Neural cell (in vitro differentiated cells): ENCODE measurements at regions not wholly inside any gene's neighbourhood (a gene's known extent, or its start where the extent isn't known, plus 50 kb on each side); places are given as distances from the start of the nearest gene placed in this dataset.

ENCODE experiments used
- H2AFZ ChIP-seq: fragments of 200-600, 300-800 bp; sonication (generic), shearing (Covaris generic); 2 replicates; pipeline ENCODE4 v1.6.0; 2014; ENCODE audit warnings: low read depth, mild to moderate bottlenecking, antibody characterized with exemption, low read length, moderate library complexity
- H3F3A ChIP-seq: fragments of 200-600 bp; shearing (Covaris generic); 2 replicates; pipeline ENCODE4 v1.6.1; 2016; ENCODE audit warnings: mild to moderate bottlenecking, moderate library complexity, mixed read lengths, antibody characterized with exemption, low read length; ENCODE audit not compliant: insufficient read depth, poor library complexity, severe bottlenecking
- H3K27ac ChIP-seq: fragments of 200-600, 300-800 bp; sonication (generic), shearing (Covaris generic); 2 replicates; pipeline ENCODE4 v1.5.1; 2014; ENCODE audit warnings: mild to moderate bottlenecking, low read length, moderate library complexity
- H3K27me3 ChIP-seq: fragments of 300-800, 200-600 bp; sonication (generic), shearing (Covaris generic); 2 replicates; pipeline ENCODE4 v1.6.0; 2014; ENCODE audit warnings: mild to moderate bottlenecking, low read depth, low read length, moderate library complexity; ENCODE audit not compliant: insufficient read depth
- H3K36me3 ChIP-seq: fragments of 300-800, 200-600 bp; sonication (generic), shearing (Covaris generic); 2 replicates; pipeline ENCODE4 v1.5.1; 2014; ENCODE audit warnings: mild to moderate bottlenecking, antibody characterized with exemption, low read length, moderate library complexity; ENCODE audit not compliant: insufficient read depth
- H3K4me2 ChIP-seq: fragments of 300-800, 200-600 bp; sonication (generic), shearing (Covaris generic); 2 replicates; pipeline ENCODE4 v1.6.0; 2014; ENCODE audit warnings: mild to moderate bottlenecking, low read length
- H3K4me3 ChIP-seq: fragments of 300-800, 200-600 bp; sonication (generic), shearing (Covaris generic); 2 replicates; pipeline ENCODE4 v1.5.1; 2014; ENCODE audit warnings: mild to moderate bottlenecking, low read length, moderate library complexity
- H3K79me2 ChIP-seq: fragments of 200-600 bp; shearing (Covaris generic); replicated peaks from 2 replicates; pipeline ENCODE4 v1.6.0; 2014; ENCODE audit warnings: mild to moderate bottlenecking, low read length, moderate library complexity; ENCODE audit not compliant: insufficient read depth
- H3K9ac ChIP-seq: fragments of 300-800, 200-600 bp; sonication (generic), shearing (Covaris generic); 2 replicates; pipeline ENCODE4 v1.6.1; 2016; ENCODE audit warnings: mild to moderate bottlenecking, low read length, mixed read lengths
- H3K9me2 ChIP-seq: fragments of 200-600 bp; shearing (Covaris generic); 2 replicates; pipeline ENCODE4 v1.6.1; 2016; ENCODE audit warnings: mild to moderate bottlenecking, low read length, mixed read lengths; ENCODE audit not compliant: insufficient read depth
- H3K9me3 ChIP-seq: fragments of 200-600, 300-800 bp; sonication (generic), shearing (Covaris generic); 2 replicates; pipeline ENCODE4 v1.6.1; 2016; ENCODE audit warnings: mild to moderate bottlenecking, mixed run types, low read length, moderate library complexity, mixed read lengths
- H4K20me1 ChIP-seq: fragments of 200-600 bp; shearing (Covaris generic); 2 replicates; pipeline ENCODE4 v1.6.1; 2016; ENCODE audit warnings: mild to moderate bottlenecking, mixed run types; ENCODE audit not compliant: insufficient read depth
- CTCF ChIP-seq: fragments of 450-650 bp; IDR thresholded peaks from 2 replicates; pipeline ENCODE4 v1.5.1; 2014; ENCODE audit warnings: antibody characterized with exemption, mild to moderate bottlenecking, moderate library complexity; ENCODE audit not compliant: poor library complexity, severe bottlenecking
- EP300 ChIP-seq: fragments of 450-650 bp; conservative IDR thresholded peaks from 2 replicates; pipeline ENCODE4 v1.6.1; 2014; ENCODE audit warnings: antibody characterized with exemption, mild to moderate bottlenecking, moderate library complexity; ENCODE audit not compliant: poor library complexity, severe bottlenecking
- EZH2 ChIP-seq: fragments of 200-600, 300-800 bp; shearing (Covaris generic), sonication (generic); IDR thresholded peaks from 2 replicates; pipeline ENCODE4 v1.6.1; 2014; ENCODE audit warnings: antibody characterized with exemption, low read length, borderline replicate concordance, mild to moderate bottlenecking; ENCODE audit not compliant: insufficient read depth, poor library complexity, severe bottlenecking
- MXI1 ChIP-seq: fragments of 450-650 bp; conservative IDR thresholded peaks from 2 replicates; pipeline ENCODE4 v1.6.1; 2014; ENCODE audit warnings: antibody characterized with exemption, mild to moderate bottlenecking; ENCODE audit not compliant: poor library complexity, severe bottlenecking
- POLR2AphosphoS5 ChIP-seq: IDR thresholded peaks from 2 replicates; pipeline ENCODE4 v1.6.1; 2012
- RAD21 ChIP-seq: fragments of 450-650 bp; conservative IDR thresholded peaks from 2 replicates; pipeline ENCODE4 v1.6.1; 2014; ENCODE audit warnings: antibody characterized with exemption, mild to moderate bottlenecking, moderate library complexity
- SMC3 ChIP-seq: fragments of 450-650 bp; conservative IDR thresholded peaks from 2 replicates; pipeline ENCODE4 v1.6.1; 2014; ENCODE audit warnings: antibody characterized with exemption, mild to moderate bottlenecking, moderate library complexity; ENCODE audit not compliant: poor library complexity
- TAF1 ChIP-seq: IDR thresholded peaks from 2 replicates; pipeline ENCODE4 v1.6.1; 2012; ENCODE audit warnings: low read depth
- TF ChIP-seq, protein P1 (sequence below): IDR thresholded peaks from 2 replicates; pipeline ENCODE4 v1.6.1; 2012; ENCODE audit warnings: borderline replicate concordance

DNA sequence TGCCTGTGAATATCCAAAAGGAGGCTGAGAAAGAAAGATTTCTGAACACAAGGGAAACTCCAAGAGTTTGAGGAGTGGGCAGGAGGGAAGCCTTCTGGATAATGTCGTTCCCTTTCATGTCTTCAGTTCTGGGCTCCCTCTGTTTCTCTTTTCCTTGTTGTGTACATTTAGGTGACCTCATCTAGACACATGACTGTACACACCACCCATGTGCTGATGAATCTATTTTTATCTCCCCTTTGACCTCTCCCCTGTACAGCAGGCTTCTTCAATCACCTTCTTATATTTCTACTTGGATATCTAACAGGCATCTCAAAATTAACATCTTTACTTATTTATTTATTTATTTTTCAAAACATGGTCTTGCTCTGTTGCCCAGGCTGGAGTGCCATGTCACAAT, 363.1 kb downstream of the GATA3 start:
- H3K27me3 ChIP-seq: no peaks in the 10 kb centered on the region
- no peak overlapping the region for H3K27ac ChIP-seq
- TF ChIP-seq RAD21 (no peak), SMC3 (no peak), EZH2 (no peak), MXI1 (no peak), POLR2AphosphoS5 (no peak), EP300 (no peak), CTCF (no peak)
- TF ChIP-seq, protein P1, sequence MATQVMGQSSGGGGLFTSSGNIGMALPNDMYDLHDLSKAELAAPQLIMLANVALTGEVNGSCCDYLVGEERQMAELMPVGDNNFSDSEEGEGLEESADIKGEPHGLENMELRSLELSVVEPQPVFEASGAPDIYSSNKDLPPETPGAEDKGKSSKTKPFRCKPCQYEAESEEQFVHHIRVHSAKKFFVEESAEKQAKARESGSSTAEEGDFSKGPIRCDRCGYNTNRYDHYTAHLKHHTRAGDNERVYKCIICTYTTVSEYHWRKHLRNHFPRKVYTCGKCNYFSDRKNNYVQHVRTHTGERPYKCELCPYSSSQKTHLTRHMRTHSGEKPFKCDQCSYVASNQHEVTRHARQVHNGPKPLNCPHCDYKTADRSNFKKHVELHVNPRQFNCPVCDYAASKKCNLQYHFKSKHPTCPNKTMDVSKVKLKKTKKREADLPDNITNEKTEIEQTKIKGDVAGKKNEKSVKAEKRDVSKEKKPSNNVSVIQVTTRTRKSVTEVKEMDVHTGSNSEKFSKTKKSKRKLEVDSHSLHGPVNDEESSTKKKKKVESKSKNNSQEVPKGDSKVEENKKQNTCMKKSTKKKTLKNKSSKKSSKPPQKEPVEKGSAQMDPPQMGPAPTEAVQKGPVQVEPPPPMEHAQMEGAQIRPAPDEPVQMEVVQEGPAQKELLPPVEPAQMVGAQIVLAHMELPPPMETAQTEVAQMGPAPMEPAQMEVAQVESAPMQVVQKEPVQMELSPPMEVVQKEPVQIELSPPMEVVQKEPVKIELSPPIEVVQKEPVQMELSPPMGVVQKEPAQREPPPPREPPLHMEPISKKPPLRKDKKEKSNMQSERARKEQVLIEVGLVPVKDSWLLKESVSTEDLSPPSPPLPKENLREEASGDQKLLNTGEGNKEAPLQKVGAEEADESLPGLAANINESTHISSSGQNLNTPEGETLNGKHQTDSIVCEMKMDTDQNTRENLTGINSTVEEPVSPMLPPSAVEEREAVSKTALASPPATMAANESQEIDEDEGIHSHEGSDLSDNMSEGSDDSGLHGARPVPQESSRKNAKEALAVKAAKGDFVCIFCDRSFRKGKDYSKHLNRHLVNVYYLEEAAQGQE: no peak
- no peaks in the 10 kb centered on the region for H3K79me2 ChIP-seq
- H3K4me3 ChIP-seq: no peak overlapping the region
- no peak overlapping the region for H2AFZ ChIP-seq
- no peaks in the 10 kb centered on the region for H3F3A ChIP-seq
- no peaks in the 10 kb centered on the region for H3K9me3 ChIP-seq
- H3K36me3 ChIP-seq: no peaks in the 10 kb centered on the region
- H3K9ac ChIP-seq: no peak overlapping the region
- H4K20me1 ChIP-seq: no peaks in the 10 kb centered on the region
- H3K4me2 ChIP-seq: no peak overlapping the region
- no peaks in the 10 kb centered on the region for H3K9me2 ChIP-seq

- H3K79me2 ChIP-seq: no peaks in the 10 kb centered on the region
- no peak overlapping the region for H3K4me3 ChIP-seq
- H3F3A ChIP-seq: no peaks in the 10 kb centered on the region
- H3K27ac ChIP-seq: no peak overlapping the region
- H3K9ac ChIP-seq: no peak overlapping the region
- no peaks in the 10 kb centered on the region for H3K9me2 ChIP-seq
- no peaks in the 10 kb centered on the region for H3K36me3 ChIP-seq
- TF ChIP-seq CTCF (no peak), RAD21 (no peak), TAF1 (no peak), POLR2AphosphoS5 (no peak), EP300 (no peak), SMC3 (no peak), EZH2 (no peak), MXI1 (no peak)
- TF ChIP-seq, protein P1: no peak
- no peaks in the 10 kb centered on the region for H3K9me3 ChIP-seq
- no peaks in the 10 kb centered on the region for H3K27me3 ChIP-seq
- H3K4me2 ChIP-seq: no peak overlapping the region
- no peaks in the 10 kb centered on the region for H4K20me1 ChIP-seq
- no peak overlapping the region for H2AFZ ChIP-seq
Observed at GRCh38 chr10:8418631-8419030, 364.1 kb downstream of the GATA3 start.
